Muscle of leg (tissue), 3 donors: ENCODE measurements at regions not wholly inside any gene's neighbourhood (a gene's known extent, or its start where the extent isn't known, plus 50 kb on each side); places are given as distances from the start of the nearest gene placed in this dataset.

ENCODE experiments used
- DNase-seq: peaks from one replicate; pipeline ENCODE4 v3.0.0; 2013
- H3K27ac ChIP-seq: one replicate; pipeline ENCODE4 v1.5.1; 2013; ENCODE audit warnings: mild to moderate bottlenecking, low read length, control low read depth
- H3K27me3 ChIP-seq: one replicate; pipeline ENCODE4 v1.6.1; 2013; ENCODE audit warnings: low read length; ENCODE audit not compliant: control insufficient read depth, insufficient read depth
- H3K36me3 ChIP-seq: one replicate; pipeline ENCODE4 v1.6.1; 2013; ENCODE audit warnings: low read length; ENCODE audit not compliant: control insufficient read depth, insufficient read depth
- H3K4me1 ChIP-seq: one replicate; pipeline ENCODE4 v1.6.1; 2013; ENCODE audit warnings: low read length; ENCODE audit not compliant: control insufficient read depth, insufficient read depth
- H3K4me3 ChIP-seq: one replicate; pipeline ENCODE4 v1.5.1; 2013; ENCODE audit warnings: low read length, control low read depth
- H3K9me3 ChIP-seq: replicated peaks from 2 replicates; pipeline ENCODE4 v1.6.1; 2013; ENCODE audit warnings: low read depth, low read length; ENCODE audit not compliant: control insufficient read depth
- WGBS: methylation state at CpG from one replicate; pipeline ENCODE4 v1.1.5; 2013; ENCODE audit warnings: missing lambda C conversion rate; ENCODE audit not compliant: insufficient coverage; 5-methylcytosine and 5-hydroxymethylcytosine counted together

GRCh38 chr12:107353312-107353711 lies 260.0 kb upstream of the CRY1 start:
- 94% methylated on average over 2 of the region's 2 CpGs for WGBS
- peaks cover 3% of the 10 kb centered on the region for H3K4me1 ChIP-seq
- no peak overlapping the region for H3K4me3 ChIP-seq
- H3K27me3 ChIP-seq = peaks cover 2% of the 10 kb centered on the region
- no peaks in the 10 kb centered on the region for H3K36me3 ChIP-seq
- H3K9me3 ChIP-seq = no peaks in the 10 kb centered on the region
- no peak for DNase-seq
- H3K27ac ChIP-seq = no peak overlapping the region

GRCh38 chr12:107355004-107355565 lies 261.7 kb upstream of the CRY1 start:
- 53% methylated on average over 10 of the region's 10 CpGs for WGBS
- no peaks in the 10 kb centered on the region for H3K9me3 ChIP-seq
- H3K4me1 ChIP-seq = no peaks in the 10 kb centered on the region
- no peak overlapping the region for H3K4me3 ChIP-seq
- peaks cover 2% of the 10 kb centered on the region for H3K27me3 ChIP-seq
- no peak for DNase-seq
- no peak overlapping the region for H3K27ac ChIP-seq
- H3K36me3 ChIP-seq = no peaks in the 10 kb centered on the region

- Histone ChIP-seq H3K9me3 (no peaks in the 10 kb centered on the region), H3K4me1 (no peaks in the 10 kb centered on the region), H3K4me3 (no peak overlapping the region), H3K27me3 (peaks cover 2% of the 10 kb centered on the region), H3K36me3 (no peaks in the 10 kb centered on the region), H3K27ac (no peak overlapping the region)
- no CpG with 5 or more reads among the region's 1 CpG for WGBS
- no peak for DNase-seq
These were observed 262.3 kb upstream of the CRY1 start for GRCh38 chr12:107355612-107356011.

GRCh38 chr12:107356266-107356936 lies 263.1 kb upstream of the CRY1 start:
- H3K27me3 ChIP-seq = peaks cover 2% of the 10 kb centered on the region

GRCh38 chr12:107356937-107357295 lies 263.6 kb upstream of the CRY1 start:
- WGBS = 88% methylated on average over 1 of the region's 2 CpGs
- no peak for DNase-seq
- no peak overlapping the region for H3K27ac ChIP-seq
- H3K27me3 ChIP-seq = peaks cover 2% of the 10 kb centered on the region
- H3K9me3 ChIP-seq = no peaks in the 10 kb centered on the region
- no peaks in the 10 kb centered on the region for H3K36me3 ChIP-seq
- no peak overlapping the region for H3K4me3 ChIP-seq
- H3K4me1 ChIP-seq = no peaks in the 10 kb centered on the region

More at GRCh38 chr12:107356266-107356936, 263.1 kb upstream of the CRY1 start:
- WGBS = 20% methylated on average over 3 of the region's 7 CpGs
- DNase-seq = peak; percentile 15
- H3K4me3 ChIP-seq = no peak overlapping the region
- H3K27ac ChIP-seq = no peak overlapping the region
- no peaks in the 10 kb centered on the region for H3K36me3 ChIP-seq
- H3K9me3 ChIP-seq = no peaks in the 10 kb centered on the region
- no peaks in the 10 kb centered on the region for H3K4me1 ChIP-seq

DNA sequence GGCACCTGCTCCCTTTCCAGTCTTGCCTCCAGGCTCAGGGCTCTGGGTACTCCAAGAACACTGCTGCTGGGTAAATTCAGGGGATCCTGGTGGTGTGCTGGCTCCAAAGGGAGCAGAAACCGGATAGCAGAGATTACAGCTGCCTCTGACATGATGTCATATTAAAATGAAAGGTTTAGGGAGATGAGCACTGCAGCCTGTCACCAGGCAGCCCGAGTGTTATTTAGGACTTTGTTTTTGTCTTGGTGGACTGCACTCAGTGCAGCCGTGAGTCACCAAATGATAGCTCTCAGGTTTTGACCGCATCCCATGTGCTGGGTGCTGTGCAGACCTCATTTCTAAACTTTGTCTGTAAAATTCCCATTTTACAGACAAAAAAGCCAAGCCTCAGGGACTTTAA lies 266.0 kb upstream of the CRY1 start:
- H3K27me3 ChIP-seq = peaks cover 2% of the 10 kb centered on the region
- no peak for DNase-seq
- H3K4me1 ChIP-seq = no peaks in the 10 kb centered on the region
- no peaks in the 10 kb centered on the region for H3K9me3 ChIP-seq
- no peak overlapping the region for H3K4me3 ChIP-seq
- H3K27ac ChIP-seq = no peak overlapping the region
- H3K36me3 ChIP-seq = no peaks in the 10 kb centered on the region
- 34% methylated on average over 4 of the region's 4 CpGs for WGBS

- no peak overlapping the region for H3K4me3 ChIP-seq
- H3K4me1 ChIP-seq = no peaks in the 10 kb centered on the region
- H3K27ac ChIP-seq = no peak overlapping the region
- H3K36me3 ChIP-seq = no peaks in the 10 kb centered on the region
- H3K9me3 ChIP-seq = no peaks in the 10 kb centered on the region
- H3K27me3 ChIP-seq = peaks cover 2% of the 10 kb centered on the region
- DNase-seq = no peak
These were observed 266.7 kb upstream of the CRY1 start for GRCh38 chr12:107360033-107360432.

GRCh38 chr12:107360482-107360881 lies 267.1 kb upstream of the CRY1 start:
- Histone ChIP-seq H3K36me3 (no peaks in the 10 kb centered on the region), H3K27me3 (peaks cover 2% of the 10 kb centered on the region), H3K9me3 (no peaks in the 10 kb centered on the region), H3K27ac (no peak overlapping the region), H3K4me1 (no peaks in the 10 kb centered on the region), H3K4me3 (no peak overlapping the region)
- no peak for DNase-seq
- 94% methylated on average over 2 of the region's 2 CpGs for WGBS

DNA sequence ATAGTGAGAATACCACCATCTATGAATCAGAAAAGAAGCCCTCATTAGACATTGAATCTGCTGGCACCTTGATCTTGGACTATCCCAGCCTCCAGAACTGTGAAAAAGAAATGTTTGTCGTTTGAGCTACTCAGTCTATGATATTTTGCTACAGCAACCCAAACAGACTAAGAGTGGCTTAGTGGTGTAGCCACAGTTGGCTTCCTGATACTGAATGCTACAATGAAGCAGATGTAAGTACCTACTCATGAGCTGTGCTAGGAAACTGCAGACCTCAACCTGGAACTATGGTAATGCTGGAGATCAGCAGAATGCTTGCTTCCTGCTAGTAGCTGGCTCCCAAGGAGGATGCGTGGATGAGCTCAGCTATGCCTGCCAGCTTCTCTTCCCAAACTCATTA lies 268.6 kb upstream of the CRY1 start:
- Histone ChIP-seq H3K36me3 (no peaks in the 10 kb centered on the region), H3K4me1 (no peaks in the 10 kb centered on the region), H3K9me3 (no peaks in the 10 kb centered on the region), H3K27me3 (peaks cover 4% of the 10 kb centered on the region), H3K4me3 (no peak overlapping the region), H3K27ac (no peak overlapping the region)
- WGBS = no CpG with 5 or more reads among the region's 2 CpGs
- DNase-seq = no peak

DNA sequence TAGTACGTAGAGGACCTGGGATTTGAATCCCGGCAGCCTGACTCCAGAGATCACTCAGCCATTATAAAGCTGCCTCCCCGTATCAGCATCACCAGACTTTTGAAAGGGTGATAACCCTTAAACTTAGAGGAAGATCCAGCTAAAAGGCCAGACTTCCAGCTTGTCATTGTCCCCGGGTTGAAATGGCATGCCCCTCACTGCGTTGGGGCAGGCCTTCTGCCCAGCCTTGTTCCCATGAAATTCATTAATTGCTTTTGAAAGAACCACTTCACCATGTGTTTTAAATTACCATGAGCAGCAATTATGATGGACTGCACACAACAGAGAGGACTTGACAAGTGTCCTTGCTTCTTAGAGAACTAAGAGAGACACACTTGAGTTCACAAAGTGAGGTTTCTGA lies 269.6 kb upstream of the CRY1 start:
- H3K27me3 ChIP-seq = peaks cover 2% of the 10 kb centered on the region
- DNase-seq = no peak
- H3K9me3 ChIP-seq = no peaks in the 10 kb centered on the region
- no peak overlapping the region for H3K27ac ChIP-seq
- WGBS = 40% methylated on average over 5 of the region's 5 CpGs
- H3K36me3 ChIP-seq = no peaks in the 10 kb centered on the region
- H3K4me1 ChIP-seq = no peaks in the 10 kb centered on the region
- H3K4me3 ChIP-seq = no peak overlapping the region
